Breast epithelium (tissue), 4 donors: ENCODE measurements at regions not wholly inside any gene's neighbourhood (a gene's known extent, or its start where the extent isn't known, plus 50 kb on each side); places are given as distances from the start of the nearest gene placed in this dataset.

Source experiments
- DNase-seq, 2 donors: peaks; one replicate each; pipeline ENCODE4 v3.0.0-alpha.2; 2019; ENCODE audit warnings: low spot score in 2 of 2
- H3K27ac ChIP-seq, 2 donors: fragments of 200-600 bp; sonication (generic) in 1 of 2; one replicate each; pipeline ENCODE4 v1.5.1; 2016 to 2019; ENCODE audit warnings: mild to moderate bottlenecking in 1 of 2
- H3K27me3 ChIP-seq, 2 donors: fragments of 200-600 bp; sonication (generic) in 1 of 2; one replicate each; pipeline versions ENCODE4 v1.5.1 to v1.6.0; 2017 to 2019; ENCODE audit warnings: control low read depth in 1 of 2, mild to moderate bottlenecking in 1 of 2
- H3K36me3 ChIP-seq: fragments of 200-600 bp; one replicate; pipeline ENCODE4 v1.5.1; 2019
- H3K4me1 ChIP-seq, 2 donors: fragments of 200-600 bp; sonication (generic); one replicate each; pipeline ENCODE4 v1.5.1; 2016 to 2019; ENCODE audit warnings: control low read depth in 1 of 2
- H3K4me3 ChIP-seq, 3 donors: fragments of 200-600 bp; sonication (generic); 1 replicate in 2 of 3; 2 replicates in 1 of 3; pipeline ENCODE4 v1.5.1; 2016 to 2019; ENCODE audit warnings: mild to moderate bottlenecking in 3 of 3, moderate library complexity in 2 of 3
- H3K9me3 ChIP-seq, 2 donors: fragments of 200-600 bp; sonication (generic) in 1 of 2; one replicate each; pipeline ENCODE4 v1.5.1; 2016 to 2019; ENCODE audit warnings: control low read depth in 1 of 2
- CTCF ChIP-seq, 3 donors: fragments of 450-650 bp; IDR thresholded peaks; one replicate each; pipeline ENCODE4 v1.5.1; 2016 to 2017; ENCODE audit warnings: antibody characterized with exemption in 3 of 3, mild to moderate bottlenecking in 3 of 3, moderate library complexity in 3 of 3
- POLR2A ChIP-seq: fragments of 450-650 bp; IDR thresholded peaks from one replicate; pipeline ENCODE4 v1.6.1; 2016; ENCODE audit warnings: antibody characterized with exemption, mild to moderate bottlenecking, moderate library complexity
- POLR2AphosphoS5 ChIP-seq, 3 donors: sonication (generic); formaldehyde crosslinking; IDR thresholded peaks; one replicate each; pipeline ENCODE4 v1.6.1; 2017; ENCODE audit warnings: antibody characterized with exemption in 3 of 3
- intact Hi-C: fragments of 100-400 bp; cut with DNase I; formaldehyde crosslinking; loops from one replicate; pipeline ENCODE4 v1.15.1; 2023; ENCODE audit warnings: low total_unique reads

GRCh38 chr3:110895054-110895453 is 176.6 kb upstream of the NECTIN3 start:
- Histone ChIP-seq H3K27me3 (no peaks in the 10 kb centered on the region), H3K36me3 (no peaks in the 10 kb centered on the region), H3K27ac (no peak overlapping the region), H3K4me1 (no peaks in the 10 kb centered on the region), H3K9me3 (no peaks in the 10 kb centered on the region), H3K4me3 (no peak overlapping the region)
- intact Hi-C loops = no loop called here
- no peak for TF ChIP-seq CTCF (IDR thresholded peaks at IDR 0.05)
- TF ChIP-seq POLR2A = no peak
- no peak for TF ChIP-seq POLR2AphosphoS5 (IDR thresholded peaks at IDR 0.05)
- DNase-seq = no peak

DNA sequence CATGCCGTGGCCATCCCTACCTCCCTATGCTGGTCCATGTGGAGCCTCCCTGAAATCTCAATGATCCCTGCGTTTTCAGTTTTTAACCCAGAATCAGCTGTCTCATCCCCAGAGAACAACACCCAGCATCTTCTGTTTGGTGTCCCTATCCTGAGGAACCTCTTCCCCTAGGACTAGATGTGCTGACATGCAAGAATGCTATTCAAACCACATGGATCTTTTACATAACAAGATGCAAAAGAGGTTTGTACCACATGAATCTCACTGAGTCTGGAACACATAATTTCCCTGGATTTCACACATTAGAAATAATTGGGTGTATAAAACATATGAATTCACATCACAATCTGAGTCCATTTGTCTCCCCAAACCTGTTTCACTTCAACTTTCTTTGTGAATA is 174.6 kb upstream of the NECTIN3 start:
- no peaks in the 10 kb centered on the region for H3K9me3 ChIP-seq
- no peaks in the 10 kb centered on the region for H3K27me3 ChIP-seq
- H3K4me1 ChIP-seq = no peaks in the 10 kb centered on the region
- intact Hi-C loops = no loop called here
- H3K4me3 ChIP-seq = no peak overlapping the region
- no peaks in the 10 kb centered on the region for H3K36me3 ChIP-seq
- TF ChIP-seq POLR2AphosphoS5 (IDR thresholded peaks at IDR 0.05) (no peak), CTCF (IDR thresholded peaks at IDR 0.05) (no peak), POLR2A (no peak)
- DNase-seq = no peak
- no peak overlapping the region for H3K27ac ChIP-seq

- no peak for DNase-seq
- TF ChIP-seq POLR2AphosphoS5 (IDR thresholded peaks at IDR 0.05) (no peak), POLR2A (no peak), CTCF (IDR thresholded peaks at IDR 0.05) (no peak)
- Histone ChIP-seq H3K27me3 (no peaks in the 10 kb centered on the region), H3K4me3 (no peak overlapping the region), H3K9me3 (no peaks in the 10 kb centered on the region), H3K4me1 (no peaks in the 10 kb centered on the region), H3K36me3 (no peaks in the 10 kb centered on the region), H3K27ac (no peak overlapping the region)
- intact Hi-C loops = no loop called here
Measured at GRCh38 chr3:110900576-110900975, 171.0 kb upstream of the NECTIN3 start.

GRCh38 chr3:110901536-110901935 is 170.1 kb upstream of the NECTIN3 start:
- no peaks in the 10 kb centered on the region for H3K36me3 ChIP-seq

GRCh38 chr3:110902453-110903085 is 169.0 kb upstream of the NECTIN3 start:
- no peak for TF ChIP-seq CTCF (IDR thresholded peaks at IDR 0.05)
- no peak for TF ChIP-seq POLR2AphosphoS5 (IDR thresholded peaks at IDR 0.05)
- TF ChIP-seq POLR2A = no peak
- Histone ChIP-seq H3K36me3 (no peaks in the 10 kb centered on the region), H3K4me3 (no peak overlapping the region), H3K9me3 (no peaks in the 10 kb centered on the region), H3K27me3 (no peaks in the 10 kb centered on the region), H3K27ac (no peak overlapping the region), H3K4me1 (no peaks in the 10 kb centered on the region)
- DNase-seq = no peak
- intact Hi-C loops = no loop called here

More at GRCh38 chr3:110901536-110901935, 170.1 kb upstream of the NECTIN3 start:
- Histone ChIP-seq H3K4me1 (no peaks in the 10 kb centered on the region), H3K27ac (no peak overlapping the region), H3K9me3 (no peaks in the 10 kb centered on the region), H3K4me3 (no peak overlapping the region), H3K27me3 (no peaks in the 10 kb centered on the region)
- TF ChIP-seq CTCF (IDR thresholded peaks at IDR 0.05) = no peak
- TF ChIP-seq POLR2AphosphoS5 (IDR thresholded peaks at IDR 0.05) = no peak
- no peak for TF ChIP-seq POLR2A
- no peak for DNase-seq
- intact Hi-C loops = no loop called here
